Brain microvascular endothelial cell (primary cell): ENCODE measurements at regions not wholly inside any gene's neighbourhood (a gene's known extent, or its start where the extent isn't known, plus 50 kb on each side); places are given as distances from the start of the nearest gene placed in this dataset.
"Not testable (repeated sequence)": the region's sequence is repeated elsewhere in the genome, so short reads cannot be mapped to it uniquely, and the experiment has no call there.

ENCODE experiments used
- DNase-seq: peaks from one replicate; pipeline ENCODE4 v3.0.0-alpha.2; 2020
- H3K27ac ChIP-seq: fragments of 250-450 bp; sonication (Bioruptor Pico); 2 replicates; pipeline ENCODE4 v1.5.1; 2020; ENCODE audit warnings: mild to moderate bottlenecking, moderate library complexity
- H3K27me3 ChIP-seq: fragments of 250-450 bp; sonication (Bioruptor Pico); replicated peaks from 2 replicates; pipeline ENCODE4 v1.5.1; 2020; ENCODE audit warnings: mild to moderate bottlenecking
- H3K36me3 ChIP-seq: fragments of 250-450 bp; sonication (Bioruptor Pico); replicated peaks from 2 replicates; pipeline ENCODE4 v1.5.1; 2020; ENCODE audit warnings: mild to moderate bottlenecking
- H3K4me3 ChIP-seq: 2 replicates; pipeline ENCODE4 v1.5.1; 2011; ENCODE audit warnings: low read depth, mild to moderate bottlenecking, control low read depth, low read length, moderate library complexity
- CTCF ChIP-seq: IDR thresholded peaks from 2 replicates; pipeline ENCODE4 v1.5.1; 2011; ENCODE audit warnings: low read depth, mild to moderate bottlenecking, moderate library complexity, low read length, control low read depth, inconsistent platforms; ENCODE audit errors: missing control alignments
- in situ Hi-C: cut with HindIII; loops from 2 replicates; pipeline ENCODE4 v1.10.0; 2017; ENCODE audit warnings: low sequenced_read_pairs, low pct_ligation_motif_present

GRCh38 chr2:363824-364470, 76.1 kb upstream of the ALKAL2 start:
- Histone ChIP-seq H3K27me3 (no peaks in the 10 kb centered on the region), H3K27ac (no peak overlapping the region), H3K4me3 (no peak overlapping the region), H3K36me3 (no peaks in the 10 kb centered on the region)
- no peak for DNase-seq
- in situ Hi-C loops = no loop called here
- no peak for TF ChIP-seq CTCF

GRCh38 chr2:362924-363323, 75.0 kb upstream of the ALKAL2 start:
- no peak overlapping the region for H3K27ac ChIP-seq
- no peak for TF ChIP-seq CTCF
- in situ Hi-C loops = no loop called here

GRCh38 chr2:360124-360523, 72.2 kb upstream of the ALKAL2 start:
- no peak for DNase-seq
- TF ChIP-seq CTCF = no peak
- no peaks in the 10 kb centered on the region for H3K36me3 ChIP-seq
- no peak overlapping the region for H3K27ac ChIP-seq
- H3K4me3 ChIP-seq = no peak overlapping the region
- in situ Hi-C loops = no loop called here
- no peaks in the 10 kb centered on the region for H3K27me3 ChIP-seq

More at GRCh38 chr2:362924-363323, 75.0 kb upstream of the ALKAL2 start:
- DNase-seq = no peak
- H3K36me3 ChIP-seq = no peaks in the 10 kb centered on the region
- no peaks in the 10 kb centered on the region for H3K27me3 ChIP-seq
- no peak overlapping the region for H3K4me3 ChIP-seq

GRCh38 chr2:359047-359446, 71.2 kb upstream of the ALKAL2 start:
- in situ Hi-C loops = no loop called here
- H3K27me3 ChIP-seq = no peaks in the 10 kb centered on the region
- TF ChIP-seq CTCF = no peak
- no peak for DNase-seq
- H3K27ac ChIP-seq = no peak overlapping the region
- no peak overlapping the region for H3K4me3 ChIP-seq
- H3K36me3 ChIP-seq = no peaks in the 10 kb centered on the region

GRCh38 chr2:357811-358210, 69.9 kb upstream of the ALKAL2 start:
- no peak for TF ChIP-seq CTCF
- in situ Hi-C loops = no loop called here
- no peak for DNase-seq
- no peak overlapping the region for H3K27ac ChIP-seq
- H3K36me3 ChIP-seq = no peaks in the 10 kb centered on the region
- no peak overlapping the region for H3K4me3 ChIP-seq
- no peaks in the 10 kb centered on the region for H3K27me3 ChIP-seq

- H3K4me3 ChIP-seq, in situ Hi-C loops, H3K36me3 ChIP-seq: not testable (repeated sequence)
These were observed 68.4 kb upstream of the ALKAL2 start for GRCh38 chr2:356304-356703.

More at GRCh38 chr2:356304-356703, 68.4 kb upstream of the ALKAL2 start:
- H3K27me3 ChIP-seq, H3K27ac ChIP-seq, DNase-seq: not testable (repeated sequence)
